ENCODE measurements at regions not wholly inside any gene's neighbourhood (a gene's known extent, or its start where the extent isn't known, plus 50 kb on each side); places are given as distances from the start of the nearest gene placed in this dataset.

GRCh38 chr3:66165660-66166059 is 55.1 kb upstream of the SLC25A26 start:
- DNase-seq (ENCODE audit: low read depth, low spot score), result no peak

GRCh38 chr3:66164155-66164554 is 56.6 kb upstream of the SLC25A26 start:
- no peak for DNase-seq (ENCODE audit: low read depth, low spot score)

- no peak for DNase-seq (ENCODE audit: low read depth, low spot score)
Measured at GRCh38 chr3:66163222-66163621, 57.6 kb upstream of the SLC25A26 start.

- DNase-seq (ENCODE audit: low read depth, low spot score), result no peak
Measured at GRCh38 chr3:66162766-66163165, 58.0 kb upstream of the SLC25A26 start.

- DNase-seq (ENCODE audit: low read depth, low spot score), result no peak
Measured at GRCh38 chr3:66158933-66159683, 61.7 kb upstream of the SLC25A26 start.

- DNase-seq (ENCODE audit: low read depth, low spot score), result no peak
Measured at GRCh38 chr3:66154444-66154861, 66.3 kb upstream of the SLC25A26 start.

- no peak for DNase-seq (ENCODE audit: low read depth, low spot score)
Measured at GRCh38 chr3:66153481-66154443, 67.0 kb upstream of the SLC25A26 start.

- no peak for DNase-seq (ENCODE audit: low read depth, low spot score)
Measured at GRCh38 chr3:66152336-66152735, 68.5 kb upstream of the SLC25A26 start.

GRCh38 chr3:66150977-66151376 is 69.8 kb upstream of the SLC25A26 start:
- DNase-seq (ENCODE audit: low read depth, low spot score), result no peak

- no peak for DNase-seq (ENCODE audit: low read depth, low spot score)
Measured at GRCh38 chr3:66149269-66149668, 71.5 kb upstream of the SLC25A26 start.

GRCh38 chr3:66145408-66145733 is 75.4 kb upstream of the SLC25A26 start:
- no peak for DNase-seq (ENCODE audit: low read depth, low spot score)

- no peak for DNase-seq (ENCODE audit: low read depth, low spot score)
Measured at GRCh38 chr3:66144568-66145407, 76.0 kb upstream of the SLC25A26 start.

GRCh38 chr3:66142079-66142478 is 78.7 kb upstream of the SLC25A26 start:
- no peak for DNase-seq (ENCODE audit: low read depth, low spot score)

- DNase-seq (ENCODE audit: low read depth, low spot score), result no peak
Measured at GRCh38 chr3:66140743-66141372, 79.9 kb upstream of the SLC25A26 start.

GRCh38 chr3:66140106-66140505 is 80.7 kb upstream of the SLC25A26 start:
- no peak for DNase-seq (ENCODE audit: low read depth, low spot score)

- no peak for DNase-seq (ENCODE audit: low read depth, low spot score)
Measured at GRCh38 chr3:66139415-66139814, 81.4 kb upstream of the SLC25A26 start.

GRCh38 chr3:66138336-66139313 is 82.2 kb upstream of the SLC25A26 start:
- DNase-seq (ENCODE audit: low read depth, low spot score), result no peak

- DNase-seq (ENCODE audit: low read depth, low spot score), result no peak
Measured at GRCh38 chr3:66136597-66136996, 84.2 kb upstream of the SLC25A26 start.

- no peak for DNase-seq (ENCODE audit: low read depth, low spot score)
Measured at GRCh38 chr3:66133853-66134445, 86.9 kb upstream of the SLC25A26 start.

All from brain pericyte (primary cell).